Muscle of arm (tissue), 1 donor: ENCODE measurements at regions not wholly inside any gene's neighbourhood (a gene's known extent, or its start where the extent isn't known, plus 50 kb on each side); places are given as distances from the start of the nearest gene placed in this dataset.

Source experiments
- DNase-seq: peaks from one replicate; pipeline ENCODE4 v3.0.0-alpha.2; 2013

DNA sequence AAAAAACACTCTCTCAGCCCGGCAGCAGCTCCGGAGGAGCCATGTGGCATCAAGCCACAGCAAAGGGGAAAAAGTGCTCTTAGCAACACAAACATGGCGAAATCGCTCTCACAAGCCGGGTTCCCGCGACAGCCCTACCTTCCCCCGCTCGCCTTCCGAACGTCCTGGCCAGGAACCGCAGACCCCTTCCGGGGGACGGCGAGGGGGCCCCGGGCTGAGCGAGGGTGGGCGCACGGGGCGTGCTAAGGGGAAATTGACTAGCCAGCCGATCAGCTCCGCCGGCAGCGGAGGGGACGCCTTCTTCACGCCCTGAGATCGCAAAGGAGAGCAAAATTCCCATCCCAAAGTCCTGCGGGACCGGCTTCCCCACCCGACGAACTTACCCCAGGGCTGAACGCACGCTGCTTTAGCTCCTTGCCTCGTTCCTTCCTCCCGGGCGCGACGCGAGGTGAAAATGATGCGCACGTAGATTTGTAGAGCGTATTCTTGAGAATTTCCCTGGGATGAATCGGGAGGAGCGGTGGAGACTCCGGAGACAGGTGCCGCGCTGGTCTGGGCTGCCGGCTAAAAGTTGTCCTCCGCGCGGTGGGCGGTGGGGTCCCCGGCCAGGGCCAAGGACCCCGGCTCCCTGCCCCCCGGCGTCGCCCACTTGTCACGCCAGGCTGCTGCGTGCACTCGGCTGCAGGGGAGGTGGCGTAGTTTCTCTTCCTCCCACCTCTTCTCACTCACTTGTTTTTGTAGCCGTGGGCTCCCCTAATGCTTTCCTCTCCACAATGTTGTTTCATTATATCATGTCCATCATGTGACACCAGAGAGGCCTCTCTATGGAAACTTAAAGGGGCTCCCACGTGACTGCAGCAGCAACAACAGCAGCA is 220.1 kb upstream of the MKLN1 start:
- peak; percentile 57 for DNase-seq

DNA sequence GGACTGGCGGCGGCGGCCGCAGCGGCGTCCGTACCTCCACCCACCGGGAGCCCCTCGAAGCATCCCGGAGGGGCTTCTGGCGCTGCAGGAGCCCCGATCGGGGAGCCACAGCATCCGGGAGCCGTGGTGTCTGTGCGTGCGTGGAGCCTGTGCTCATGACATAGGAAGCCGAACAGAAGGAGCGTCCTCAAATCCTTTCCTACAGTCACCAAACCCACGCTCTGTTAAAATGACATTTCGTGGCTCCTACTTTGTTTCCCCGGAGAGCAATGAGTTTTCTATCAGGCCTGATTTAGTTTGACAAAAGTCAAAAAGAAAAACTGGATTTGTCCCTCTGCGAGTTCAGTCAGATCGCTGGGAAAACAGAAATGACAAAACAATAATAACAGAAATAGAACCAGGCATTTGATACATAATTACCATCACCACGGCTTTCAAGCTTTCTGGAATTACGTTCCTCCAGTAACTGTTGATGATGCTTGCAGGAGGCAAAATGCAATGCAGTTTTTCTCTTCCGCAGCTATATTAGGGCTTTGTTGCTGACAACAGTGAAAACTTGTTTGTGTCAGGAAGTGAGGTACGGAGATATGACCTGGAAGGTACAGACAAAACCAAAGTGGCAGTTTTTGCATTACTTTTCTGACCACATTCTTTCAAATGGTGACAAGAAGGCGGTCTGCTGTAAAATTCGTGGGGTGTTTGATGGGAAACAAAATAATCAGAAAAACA is 219.3 kb upstream of the MKLN1 start:
- DNase-seq: peak; percentile 10

DNA sequence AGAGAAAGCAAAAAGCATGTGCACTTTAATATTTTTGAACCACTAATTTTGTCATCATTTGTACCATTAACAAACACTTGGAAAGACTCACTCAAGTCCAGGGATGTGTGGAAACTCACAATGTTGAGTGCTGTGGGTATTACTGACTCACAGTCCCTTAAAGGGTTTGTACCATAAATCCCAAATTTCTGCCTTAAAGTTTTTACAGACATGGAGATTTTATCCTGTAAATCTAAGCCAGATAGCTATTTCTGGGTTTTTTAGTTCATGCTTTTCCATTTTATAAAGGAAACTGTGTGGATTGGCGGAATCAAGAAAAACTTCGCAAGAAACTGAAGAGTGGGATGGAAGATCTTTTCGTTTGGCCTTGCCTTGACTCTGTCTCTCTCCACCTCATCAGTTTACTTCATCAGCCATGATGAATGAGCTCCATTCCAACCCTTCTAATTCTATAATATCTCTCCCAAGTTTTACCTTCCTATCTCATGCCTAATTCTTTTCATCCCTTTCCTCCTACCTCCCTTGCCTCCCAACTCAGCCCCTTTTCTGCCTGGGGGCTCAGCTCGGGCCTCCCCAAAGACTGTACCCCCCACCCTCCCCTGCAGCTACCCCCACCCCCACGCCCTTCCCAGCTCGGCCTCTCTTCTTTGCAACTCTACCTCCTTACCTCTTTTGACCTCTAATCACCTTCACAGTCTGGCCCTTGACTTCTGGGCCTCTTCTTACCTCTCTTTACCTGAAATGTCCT is 218.5 kb upstream of the MKLN1 start:
- DNase-seq: no peak

DNA sequence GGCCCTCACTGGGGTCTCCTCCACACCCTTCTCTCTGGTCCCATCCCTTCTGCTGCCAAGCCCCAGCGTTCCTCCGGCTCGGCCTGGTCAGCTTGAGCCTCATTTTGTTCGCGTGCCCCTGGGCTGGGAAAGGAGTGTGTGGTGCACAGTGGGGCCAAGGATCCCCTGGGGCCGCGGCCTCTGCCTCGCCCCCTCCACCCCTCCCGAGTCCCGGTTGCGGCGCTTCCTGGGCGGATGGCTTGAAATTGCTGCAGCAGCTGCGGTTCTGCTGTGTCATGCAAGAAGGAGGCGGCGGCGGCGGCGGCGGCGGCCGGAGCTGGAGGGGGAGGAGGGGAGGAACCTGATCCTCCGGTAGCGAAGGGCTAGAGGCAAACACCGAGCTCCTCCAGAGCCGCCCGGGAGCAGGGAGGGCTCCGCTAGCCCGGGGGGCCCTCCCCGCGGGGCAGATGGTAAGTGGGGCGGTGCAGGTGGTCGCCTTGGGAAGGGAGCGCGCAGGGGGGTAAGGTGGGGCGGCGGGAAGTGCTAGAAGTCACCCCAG is 217.8 kb upstream of the MKLN1 start:
- peak; percentile 31 for DNase-seq

DNA sequence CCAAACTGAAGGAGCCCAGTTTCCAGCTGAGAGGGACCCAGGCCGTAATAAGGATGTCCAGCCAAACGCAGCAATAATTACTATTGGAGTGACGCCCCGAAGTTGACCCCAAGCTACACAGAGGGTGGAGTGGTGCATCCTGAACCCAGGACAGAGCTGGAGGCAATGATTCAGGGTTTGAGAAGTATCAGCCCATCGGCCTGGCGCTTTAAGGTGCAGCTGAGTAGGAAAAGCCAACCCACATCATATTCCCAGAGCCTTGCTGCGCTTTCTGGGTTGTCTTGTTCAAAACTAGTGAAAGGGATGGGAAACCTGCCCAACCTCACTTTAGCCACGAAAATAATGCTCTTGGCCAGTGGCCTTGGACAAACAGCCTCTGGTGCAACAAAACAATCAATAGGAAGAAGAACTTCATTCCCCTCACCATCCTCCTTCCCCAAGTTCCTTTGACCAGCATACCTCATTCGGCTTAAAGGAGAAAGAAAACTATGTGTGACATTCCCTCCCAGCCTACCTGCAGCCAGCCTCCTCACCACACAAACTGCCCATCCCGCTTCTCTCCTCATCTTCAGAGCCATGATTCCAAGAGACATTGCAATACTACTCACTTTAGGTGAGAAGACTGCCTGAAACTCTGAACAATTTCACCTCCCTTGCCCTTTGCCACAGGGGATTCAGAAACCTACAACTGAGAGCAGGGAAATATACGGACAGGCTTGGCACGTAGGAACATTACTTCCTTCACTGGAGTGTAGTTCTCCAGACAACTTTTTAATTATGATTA is 217.2 kb upstream of the MKLN1 start:
- DNase-seq: peak; percentile 3

DNA sequence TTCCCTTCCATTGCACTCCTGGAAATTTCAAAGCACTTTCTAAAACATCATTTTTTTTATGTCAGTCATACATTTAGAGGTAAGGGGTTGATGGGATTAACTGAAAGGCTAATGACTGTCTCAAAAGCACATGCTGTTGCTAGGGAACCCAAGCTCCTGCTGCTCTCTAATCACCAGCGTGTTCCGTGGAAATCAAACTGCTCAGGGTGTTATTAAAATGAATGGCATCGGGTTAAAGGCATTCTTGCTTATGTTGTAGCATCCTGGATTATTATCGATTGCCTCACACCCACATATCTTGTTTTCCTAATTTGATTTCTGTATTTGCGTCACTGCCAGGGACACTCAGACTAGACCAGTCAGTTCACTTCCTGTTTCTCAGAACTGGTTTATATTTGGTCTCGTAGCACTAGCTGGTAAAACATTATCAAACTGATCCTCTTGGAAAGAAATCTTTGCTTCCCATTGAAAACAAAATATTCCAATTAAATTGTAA is 216.5 kb upstream of the MKLN1 start:
- peak; percentile 15 for DNase-seq

DNA sequence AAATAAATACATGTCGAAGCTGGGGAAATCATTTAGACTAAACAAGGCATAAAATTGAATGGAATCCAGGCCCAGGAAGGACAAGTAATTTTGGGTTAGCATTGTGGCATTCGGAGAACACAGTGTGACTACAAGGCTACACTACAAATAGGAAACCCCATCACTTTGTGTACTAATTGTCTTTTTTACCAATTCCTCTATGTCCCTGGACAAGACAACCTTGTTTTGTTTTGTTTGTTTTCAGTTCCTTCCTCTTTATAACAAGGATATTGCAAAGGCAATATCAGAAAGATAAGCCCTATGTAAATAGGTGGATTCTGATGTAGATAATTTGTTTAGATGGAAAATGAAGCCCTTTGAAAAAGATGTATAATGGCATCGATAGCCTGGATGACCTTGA is 215.9 kb upstream of the MKLN1 start:
- no peak for DNase-seq

DNA sequence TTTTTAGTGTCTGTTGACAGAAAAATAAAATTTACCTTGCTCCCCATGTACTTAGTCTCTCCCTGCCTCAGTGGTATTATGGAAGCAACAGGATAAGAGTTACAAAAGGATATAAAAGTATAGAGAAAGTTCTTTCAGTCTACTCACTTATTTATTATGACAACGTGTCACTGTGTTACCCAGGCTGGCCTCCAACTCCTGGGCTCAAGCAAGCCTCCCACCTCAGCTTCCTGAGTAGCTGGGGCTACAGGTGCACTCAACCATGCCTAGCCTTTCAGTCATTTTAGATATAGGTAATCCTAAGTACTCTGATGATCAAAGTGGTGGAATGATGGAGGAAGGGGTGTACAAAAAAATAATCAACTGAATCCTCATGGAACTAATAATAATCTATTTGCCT is 215.2 kb upstream of the MKLN1 start:
- DNase-seq: no peak

DNA sequence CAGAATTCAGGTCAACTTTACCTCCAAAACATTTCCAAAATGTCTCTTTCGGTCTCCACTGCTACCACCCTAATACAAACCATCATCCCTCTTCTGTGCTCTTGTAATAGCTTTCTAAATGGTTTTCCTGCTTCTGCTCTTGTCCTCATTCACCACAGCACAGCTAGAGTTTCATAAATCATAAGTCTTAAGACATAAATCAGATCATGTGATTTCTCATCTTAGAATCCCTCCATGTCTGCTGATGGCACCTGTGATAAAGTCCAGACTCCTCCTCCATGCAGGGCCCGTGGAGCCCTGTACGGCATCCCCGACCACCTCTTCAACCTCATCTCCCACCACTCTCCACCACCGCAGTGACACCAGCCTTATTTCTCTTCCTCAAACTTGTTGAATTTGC is 212.3 kb upstream of the MKLN1 start:
- no peak for DNase-seq

DNA sequence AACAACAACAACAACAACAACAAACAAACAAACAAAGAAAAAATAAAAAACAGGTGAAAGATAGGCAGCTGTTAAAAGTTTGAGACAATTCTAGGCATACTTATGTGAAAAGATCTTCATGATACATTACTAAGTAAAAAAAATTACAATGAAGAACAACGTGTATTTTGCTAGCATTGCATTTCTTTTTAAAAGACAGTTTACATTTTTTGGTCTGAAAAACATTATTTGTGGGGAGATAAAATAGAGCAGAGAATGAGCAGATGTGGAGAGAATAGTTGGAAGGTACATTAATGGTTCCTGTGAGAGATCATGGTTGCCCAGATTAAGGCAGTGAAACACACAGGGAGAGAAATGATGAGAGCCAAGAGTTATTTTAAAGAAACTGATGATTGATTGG is 210.2 kb upstream of the MKLN1 start:
- DNase-seq: no peak

DNA sequence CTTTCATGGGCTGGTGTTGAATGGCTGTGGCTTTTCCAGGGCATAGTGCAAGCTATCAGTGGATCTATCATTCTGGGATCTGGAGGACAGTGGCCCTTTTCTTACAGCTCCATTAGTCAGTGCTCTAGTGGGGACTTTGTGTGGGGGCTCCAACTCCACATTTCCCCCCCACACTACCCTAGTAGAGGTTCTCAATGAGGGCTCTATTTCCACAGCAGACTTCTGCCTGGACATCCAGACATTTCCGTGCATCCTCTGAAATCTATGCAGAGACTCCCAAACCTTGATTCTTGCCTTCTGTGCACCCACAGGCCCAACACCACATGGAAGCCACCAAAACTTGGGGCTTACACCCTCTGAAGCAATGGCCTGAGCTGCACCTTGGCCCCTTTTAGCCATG is 208.3 kb upstream of the MKLN1 start:
- no peak for DNase-seq

DNA sequence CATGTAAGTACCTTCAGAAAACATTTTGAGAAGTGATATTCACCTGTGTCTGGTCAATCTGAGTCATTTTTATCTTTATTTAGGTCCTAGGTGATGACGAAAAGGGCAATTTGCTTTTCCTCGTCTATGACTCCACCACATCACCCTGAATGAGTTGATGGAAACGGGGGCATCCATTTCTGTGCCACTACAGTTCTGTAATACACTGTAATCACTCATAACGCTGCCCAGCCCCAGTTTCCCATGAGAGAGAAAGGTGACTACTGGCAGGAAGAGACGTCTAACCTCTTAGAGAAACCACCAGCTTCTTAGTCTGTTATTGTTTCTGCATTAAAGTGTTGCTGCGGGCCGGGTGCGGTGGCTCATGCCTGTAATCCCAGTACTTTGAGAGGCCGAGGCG is 205.3 kb upstream of the MKLN1 start:
- DNase-seq: no peak

DNA sequence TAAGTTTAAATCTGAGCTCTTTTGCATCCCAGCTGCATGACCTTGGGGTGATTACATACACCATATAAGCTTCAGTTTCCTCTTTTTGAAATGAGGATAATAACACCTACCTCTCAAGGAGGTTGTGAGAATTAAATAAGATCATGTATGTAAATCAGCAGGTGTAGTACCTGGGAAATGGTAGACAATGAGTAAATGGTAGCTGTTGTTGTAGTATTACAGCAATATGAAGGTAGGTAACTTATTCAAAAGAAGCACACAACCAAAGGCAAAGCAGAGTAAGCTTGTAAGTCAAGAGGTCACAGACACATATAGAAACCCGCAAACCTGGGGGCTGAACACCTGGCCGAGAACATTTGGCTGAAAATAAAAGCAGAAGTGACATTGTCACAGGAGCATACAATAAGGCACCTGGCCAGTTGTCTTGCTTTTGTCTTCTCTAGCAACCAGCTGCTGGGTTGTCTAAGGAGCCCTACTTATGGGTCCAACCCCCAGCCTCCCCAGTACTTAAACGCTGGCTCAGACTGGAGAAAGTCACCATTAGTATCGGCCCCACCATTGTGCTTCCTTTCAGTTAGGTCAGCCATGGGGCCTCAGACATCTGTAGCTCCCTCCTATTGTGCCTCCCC is 203.6 kb upstream of the MKLN1 start:
- DNase-seq: no peak

DNA sequence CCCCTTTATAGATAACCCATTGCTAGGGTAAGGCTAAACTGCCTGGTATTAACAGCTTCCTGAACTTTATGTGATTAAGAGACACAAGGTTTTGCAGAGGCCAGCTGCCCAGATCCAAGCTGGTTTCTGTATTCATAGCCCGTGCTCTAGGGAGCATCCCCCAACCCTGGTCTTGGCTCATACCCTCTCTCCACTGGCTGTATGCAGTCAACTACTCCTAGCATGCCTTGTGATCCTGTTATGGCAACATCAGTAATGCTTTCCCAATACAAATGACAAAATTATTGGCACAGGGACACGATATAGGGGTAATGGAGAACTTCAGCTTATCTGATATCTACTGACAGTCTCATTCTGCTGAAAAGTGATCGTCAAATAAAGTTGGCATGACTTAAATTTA is 202.8 kb upstream of the MKLN1 start:
- DNase-seq: no peak

DNA sequence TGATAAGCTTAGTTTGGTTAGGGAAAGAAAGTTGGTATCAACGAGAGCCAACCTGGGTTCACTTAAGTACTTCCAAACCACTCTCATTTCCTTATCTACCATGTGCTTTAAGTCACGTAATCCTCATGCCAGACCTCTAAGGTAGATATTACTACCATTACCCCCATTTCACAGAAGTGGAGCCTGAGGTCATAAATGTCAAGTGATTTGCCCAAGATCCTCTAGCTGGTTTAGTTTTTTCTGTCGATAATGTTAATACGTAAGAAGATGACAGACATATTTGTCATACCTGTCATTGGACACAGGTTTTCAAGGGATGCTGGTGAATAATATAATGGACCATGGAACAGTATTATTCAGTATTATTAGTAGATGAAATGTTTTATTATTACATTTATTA is 197.4 kb upstream of the MKLN1 start:
- DNase-seq: no peak

DNA sequence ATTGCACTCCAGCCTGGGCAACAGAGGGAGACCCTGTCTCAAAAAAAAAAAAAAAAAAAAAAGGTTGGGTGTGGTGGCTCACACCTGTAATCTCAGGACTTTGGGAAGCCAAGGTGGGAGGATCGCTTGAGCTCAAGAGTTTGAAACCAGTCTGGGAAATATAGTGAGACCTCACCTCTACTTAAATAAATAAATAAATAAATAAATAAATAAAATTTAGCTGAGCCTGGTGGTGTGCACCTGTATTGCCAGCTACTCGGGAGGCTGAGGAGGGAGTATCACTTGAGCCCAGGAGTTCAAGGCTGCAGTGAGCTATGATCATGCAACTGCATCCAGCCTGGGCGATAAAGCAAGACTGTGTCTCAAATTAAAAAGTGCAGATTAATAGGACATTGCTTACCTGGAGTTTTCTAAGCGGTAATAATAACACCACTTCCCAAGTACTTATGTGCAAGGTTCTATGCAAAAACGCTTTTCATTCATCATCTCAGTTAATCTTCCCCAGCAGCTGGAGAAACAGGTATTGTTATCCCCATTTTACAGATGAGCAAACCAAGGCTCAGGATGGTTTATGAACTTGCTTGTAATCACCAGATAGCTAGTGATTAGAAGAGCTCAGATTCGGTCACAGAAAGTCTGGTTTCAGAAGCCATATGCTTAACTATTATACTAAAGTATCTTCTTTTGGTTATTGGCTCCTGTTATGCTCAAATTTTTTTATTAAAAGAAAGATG is 196.5 kb upstream of the MKLN1 start:
- DNase-seq: no peak

DNA sequence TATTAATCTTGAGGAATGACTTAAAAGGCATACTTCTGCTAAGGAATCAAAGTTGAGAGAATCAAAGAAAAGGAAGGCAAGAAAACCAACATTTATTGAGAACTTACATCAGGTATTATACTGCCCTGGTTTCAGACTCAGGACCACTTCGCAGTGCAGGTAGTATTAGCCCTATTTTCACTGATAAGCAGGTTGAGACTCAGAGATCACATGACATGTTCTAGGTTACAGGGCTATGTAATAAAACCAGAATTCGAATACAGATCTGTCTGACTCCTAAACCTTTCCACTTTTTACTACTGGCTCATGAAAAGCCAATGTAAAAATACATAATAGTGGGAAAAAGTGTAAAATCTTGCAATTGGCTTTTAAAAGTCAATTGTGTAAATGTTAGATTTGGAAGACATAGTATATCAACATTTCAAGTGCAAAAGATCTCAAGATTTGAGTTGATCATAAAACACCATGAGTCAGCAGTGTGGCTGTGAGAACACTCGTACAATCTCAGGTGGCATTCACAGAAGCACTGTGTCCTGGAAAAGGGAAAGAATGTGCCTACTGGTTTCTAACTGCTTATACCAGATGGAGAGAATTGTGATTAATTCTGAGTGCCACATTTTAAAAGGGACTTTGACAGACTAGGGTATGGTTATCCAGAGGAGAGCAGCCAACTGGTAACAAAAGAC is 195.8 kb upstream of the MKLN1 start:
- no peak for DNase-seq

DNA sequence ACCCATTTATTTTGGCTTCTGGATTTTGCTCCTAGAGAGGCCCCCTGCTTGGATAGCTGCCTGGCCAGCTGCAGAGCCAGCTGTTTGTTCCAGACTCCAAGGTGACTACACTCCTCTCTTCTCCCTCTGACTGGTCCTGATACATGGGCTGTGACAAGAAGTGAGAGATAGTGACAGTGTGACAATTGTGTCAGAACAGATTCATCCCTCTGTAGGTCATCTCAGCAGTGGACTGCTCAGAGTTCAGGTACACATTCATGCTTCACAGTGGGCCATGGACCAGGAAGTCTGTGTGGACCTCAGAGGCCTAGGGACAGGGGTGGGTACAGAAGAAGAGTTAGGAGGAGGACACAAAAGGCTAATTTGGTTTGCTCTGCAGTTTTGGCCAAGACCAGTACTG is 188.2 kb upstream of the MKLN1 start:
- peak; percentile 4 for DNase-seq

DNA sequence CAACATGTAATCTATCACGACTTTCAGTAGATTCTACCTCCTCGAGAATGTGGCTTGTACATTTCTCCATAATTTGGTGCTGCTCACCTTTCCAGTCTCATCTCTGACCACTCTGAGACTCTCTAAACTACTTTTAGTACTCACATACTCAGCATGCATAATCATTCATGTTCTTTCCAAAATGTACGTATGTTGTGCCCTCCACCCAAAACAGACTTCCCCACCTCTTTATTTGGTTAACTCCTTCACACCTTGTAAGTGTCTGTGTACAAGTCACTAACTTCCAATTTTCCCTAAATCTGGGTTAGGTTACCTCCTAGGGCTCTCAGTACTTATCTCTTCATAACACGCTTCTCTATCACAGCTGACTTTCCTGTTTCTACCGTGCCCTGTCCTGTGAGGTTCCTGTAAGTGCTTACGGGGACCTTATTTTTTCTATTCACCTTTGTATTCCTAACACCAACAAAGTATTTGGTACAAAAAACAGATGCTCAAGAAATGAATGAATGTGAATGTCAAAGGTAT is 186.2 kb upstream of the MKLN1 start:
- DNase-seq: no peak
